K562 (cell line): ENCODE measurements at regions not wholly inside any gene's neighbourhood (a gene's known extent, or its start where the extent isn't known, plus 50 kb on each side); places are given as distances from the start of the nearest gene placed in this dataset.

ENCODE experiments used
- ATAC-seq: fragments of 200-7000 bp; cut with Tn5 transposase; 3 replicates; pipeline ENCODE4 v1.9.1; 2020; ENCODE audit warnings: moderate library complexity
- BruUV-seq: library from RNA; stranded (reverse); fragments of 400-500 nt; replicated peaks from 2 replicates; lab custom pipeline; 2021; lab: Mats Ljungman, UMichigan
- CTCF ChIA-PET: fragments of 300-600 bp; formaldehyde crosslinking; extraction: SDS; loops from one replicate; lab custom pipeline; 2021; ENCODE audit warnings: low intra/inter-chr PET ratio; lab: Yijun Ruan, JAX
- POLR2A ChIA-PET: fragments of 300-600, 350-650 bp; sonication (Branson Sonifier 250); formaldehyde crosslinking; extraction: SDS; loops from one replicate; lab custom pipeline; 2021; ENCODE audit warnings: antibody characterized with exemption, inconsistent platforms; lab: Yijun Ruan, JAX
- DNase-seq, 4 experiments: peaks; one replicate each; pipeline versions ENCODE4 v3.0.0 to v3.0.0-alpha.2; 2011 to 2018; ENCODE audit warnings: low spot score in 3 of 4, mixed read lengths in 3 of 4; ENCODE audit errors: extremely low read depth in 1 of 4
- FAIRE-seq: peaks from 2 replicates; lab custom pipeline; 2011; peaks lifted over from hg19 to GRCh38; lab: Jason Lieb, UNC
- H2AFZ ChIP-seq: 2 replicates; pipeline ENCODE4 v1.6.0; 2011; ENCODE audit warnings: low read depth, low read length, control low read depth, inconsistent platforms
- H3K27ac ChIP-seq: fragments of 200-600 bp; 3 replicates; pipeline ENCODE4 v1.8.0; 2011; ENCODE audit warnings: low read depth, mild to moderate bottlenecking, control low read depth, inconsistent platforms, low read length, moderate library complexity, mixed read lengths; ENCODE audit errors: extremely low read depth
- H3K27me3 ChIP-seq, 2 experiments: fragments of 300-600 bp in 1 of 2; 2 replicates in 1 of 2; 3 replicates in 1 of 2; pipeline versions ENCODE4 v1.6.0 to v1.8.0; 2011; ENCODE audit warnings: inconsistent platforms in 2 of 2, low read length in 2 of 2, mild to moderate bottlenecking in 1 of 2, mixed read lengths in 1 of 2, moderate library complexity in 1 of 2; ENCODE audit not compliant: control insufficient read depth in 2 of 2, insufficient read depth in 2 of 2
- H3K36me3 ChIP-seq: fragments of 300-600 bp; 3 replicates; pipeline ENCODE4 v1.8.0; 2011; ENCODE audit warnings: mild to moderate bottlenecking, low read length, inconsistent platforms; ENCODE audit not compliant: control insufficient read depth, insufficient read depth
- H3K4me1 ChIP-seq, 2 experiments: fragments of 200-600 bp in 1 of 2; replicated peaks in 1 of 2; 2 replicates in 1 of 2; 3 replicates in 1 of 2; pipeline versions ENCODE4 v1.5.1 to v1.8.0; 2011; ENCODE audit warnings: inconsistent platforms in 2 of 2, low read length in 2 of 2, mild to moderate bottlenecking in 1 of 2, mixed read lengths in 1 of 2, moderate library complexity in 1 of 2; ENCODE audit not compliant: control insufficient read depth in 2 of 2, insufficient read depth in 2 of 2
- H3K4me2 ChIP-seq: 2 replicates; pipeline ENCODE4 v1.6.1; 2011; ENCODE audit warnings: low read length, control low read depth, inconsistent platforms, mixed read lengths; ENCODE audit not compliant: insufficient read depth
- H3K4me3 ChIP-seq: fragments of 200-600 bp; sonication (generic), shearing (Covaris generic); 2 replicates; pipeline ENCODE4 v1.5.1; 2016; ENCODE audit warnings: control low read depth, inconsistent platforms
- H3K79me2 ChIP-seq: fragments of 200-600 bp; 3 replicates; pipeline ENCODE4 v1.8.0; 2011; ENCODE audit warnings: low read length, inconsistent platforms; ENCODE audit not compliant: control insufficient read depth, insufficient read depth
- H3K9ac ChIP-seq, 2 experiments: 2 replicates each; pipeline versions ENCODE4 v1.6.0 to v1.6.1; 2011; ENCODE audit warnings: low read depth in 2 of 2, low read length in 2 of 2, control low read depth in 1 of 2, inconsistent platforms in 1 of 2, mild to moderate bottlenecking in 1 of 2, mixed read lengths in 1 of 2; ENCODE audit not compliant: insufficient read depth in 1 of 2
- H3K9me1 ChIP-seq: one replicate; pipeline ENCODE4 v1.6.0; 2011; ENCODE audit warnings: inconsistent platforms, mild to moderate bottlenecking, low read length, moderate library complexity; ENCODE audit not compliant: control insufficient read depth, insufficient read depth
- H3K9me3 ChIP-seq: replicated peaks from 2 replicates; pipeline ENCODE4 v1.5.1; 2011; ENCODE audit warnings: low read depth, low read length, inconsistent platforms; ENCODE audit not compliant: control insufficient read depth, insufficient read depth
- H4K20me1 ChIP-seq: replicated peaks from 2 replicates; pipeline ENCODE4 v1.6.1; 2011; ENCODE audit warnings: low read length, inconsistent platforms, mixed read lengths; ENCODE audit not compliant: control insufficient read depth, insufficient read depth
- DNMT1 ChIP-seq: fragments of 450-650 bp; IDR thresholded peaks from 2 replicates; pipeline ENCODE4 v1.6.1; 2016; ENCODE audit warnings: antibody characterized with exemption, mild to moderate bottlenecking
- ESRRB ChIP-seq: fragments of 250-450 bp; sonication (Bioruptor Pico); IDR thresholded peaks from 2 replicates; pipeline ENCODE4 v1.5.0; 2020; ENCODE audit warnings: mild to moderate bottlenecking, moderate library complexity, borderline replicate concordance
- HDGF ChIP-seq: fragments of 450-650 bp; IDR thresholded peaks from 2 replicates; pipeline ENCODE4 v1.6.1; 2016
- RBFOX2 ChIP-seq: fragments of 200-400 bp; formaldehyde crosslinking; IDR thresholded peaks from 2 replicates; pipeline ENCODE4 v1.6.1; 2017; ENCODE audit warnings: low read depth, mild to moderate bottlenecking, low read length, moderate library complexity
- SETDB1 ChIP-seq: IDR thresholded peaks from one replicate; pipeline ENCODE4 v1.6.1; 2012; ENCODE audit warnings: low read length, control low read depth, inconsistent platforms
- SMARCA5 ChIP-seq: fragments of 450-650 bp; IDR thresholded peaks from 2 replicates; pipeline ENCODE4 v1.6.1; 2016
- TAF1 ChIP-seq: IDR thresholded peaks from 2 replicates; pipeline ENCODE4 v1.6.1; 2011; ENCODE audit warnings: mild to moderate bottlenecking, low read length, moderate library complexity; ENCODE audit not compliant: insufficient read depth, control insufficient read depth, severe bottlenecking; ENCODE audit errors: extremely low read depth
- TEAD2 ChIP-seq: fragments of 450-650 bp; IDR thresholded peaks from 2 replicates; pipeline ENCODE4 v1.6.1; 2016; ENCODE audit warnings: missing genetic modification characterization, control low read depth, missing compliant biosample characterization
- ZNF589 ChIP-seq: fragments of 200-800 bp; sonication (Bioruptor generic); IDR thresholded peaks from 2 replicates; pipeline ENCODE4 v1.6.1; 2016; ENCODE audit warnings: low read depth, missing genetic modification characterization, missing compliant biosample characterization
- ZNF766 ChIP-seq: fragments of 200-800 bp; sonication (Bioruptor generic); conservative IDR thresholded peaks from 2 replicates; pipeline ENCODE4 v1.6.1; 2016; ENCODE audit warnings: missing genetic modification characterization, missing compliant biosample characterization
- WGBS: fragments of 100-300 bp; shearing (Covaris generic); methylation state at CpG from one replicate; pipeline ENCODE4 v1.1.6; 2016; ENCODE audit warnings: low coverage, mixed read lengths; ENCODE audit not compliant: insufficient coverage; ENCODE audit errors: missing lambda C conversion rate; 5-methylcytosine and 5-hydroxymethylcytosine counted together
- in situ Hi-C: fragments of 300-500 bp; cut with MboI; formaldehyde crosslinking; loops from 4 replicates; pipeline ENCODE4 v1.15.0; 2018; ENCODE audit warnings: inconsistent platforms, mixed read lengths
- intact Hi-C: fragments of 100-400 bp; cut with micrococcal nuclease; formaldehyde crosslinking; loops from 2 replicates; pipeline ENCODE4 v1.14.2; 2022
- TF ChIP-seq, protein P1 (sequence below): fragments of 250-450 bp; sonication (Bioruptor Pico); IDR thresholded peaks from 2 replicates; pipeline ENCODE4 v1.5.0; 2021
- TF ChIP-seq, protein P2 (sequence below), 3 experiments: IDR thresholded peaks in 2 of 3; conservative IDR thresholded peaks in 1 of 3; 2 replicates each; pipeline ENCODE4 v1.5.1; 2011 to 2012; ENCODE audit warnings: low read length in 3 of 3, mild to moderate bottlenecking in 3 of 3, control low read depth in 2 of 3, improper control_type of control experiment in 1 of 3, inconsistent platforms in 1 of 3, low read depth in 1 of 3, mixed read lengths in 1 of 3, moderate library complexity in 1 of 3; ENCODE audit not compliant: insufficient read depth in 2 of 3

- H3K27me3 ChIP-seq: no peaks in the 10 kb centered on the region
- no peak overlapping the region for H3K4me3 ChIP-seq
- FAIRE-seq (no peak), DNase-seq (no peak), ATAC-seq (no peak)
- no peaks in the 10 kb centered on the region for H3K36me3 ChIP-seq
- intact Hi-C loops (no loop called here), in situ Hi-C loops (no loop called here)
- no peak overlapping the region for H3K27ac ChIP-seq
- no peaks in the 10 kb centered on the region for H3K4me1 ChIP-seq
- H3K79me2 ChIP-seq: no peaks in the 10 kb centered on the region
- H4K20me1 ChIP-seq: no peaks in the 10 kb centered on the region
- no peak overlapping the region for H3K9ac ChIP-seq
- 0% methylated on average over 4 of the region's 4 CpGs for WGBS
- H3K9me1 ChIP-seq: no peaks in the 10 kb centered on the region
- POLR2A ChIA-PET: interaction anchor here (0.7 kb wide), 1 partner anchor 44 kb away, joined by 4 read pairs; no protein-coding TSS in a partner anchor
- TF ChIP-seq ESRRB (no peak), TEAD2 (tag) (no peak), TAF1 (no peak), ZNF589 (CRISPR knock-in tag) (no peak), DNMT1 (no peak), HDGF (no peak), SMARCA5 (no peak), SETDB1 (no peak), ZNF766 (no peak), RBFOX2 (no peak)
- TF ChIP-seq, protein P1, sequence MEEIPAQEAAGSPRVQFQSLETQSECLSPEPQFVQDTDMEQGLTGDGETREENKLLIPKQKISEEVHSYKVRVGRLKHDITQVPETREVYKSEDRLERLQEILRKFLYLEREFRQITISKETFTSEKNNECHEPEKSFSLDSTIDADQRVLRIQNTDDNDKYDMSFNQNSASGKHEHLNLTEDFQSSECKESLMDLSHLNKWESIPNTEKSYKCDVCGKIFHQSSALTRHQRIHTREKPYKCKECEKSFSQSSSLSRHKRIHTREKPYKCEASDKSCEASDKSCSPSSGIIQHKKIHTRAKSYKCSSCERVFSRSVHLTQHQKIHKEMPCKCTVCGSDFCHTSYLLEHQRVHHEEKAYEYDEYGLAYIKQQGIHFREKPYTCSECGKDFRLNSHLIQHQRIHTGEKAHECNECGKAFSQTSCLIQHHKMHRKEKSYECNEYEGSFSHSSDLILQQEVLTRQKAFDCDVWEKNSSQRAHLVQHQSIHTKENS: no peak
- TF ChIP-seq, protein P2, sequence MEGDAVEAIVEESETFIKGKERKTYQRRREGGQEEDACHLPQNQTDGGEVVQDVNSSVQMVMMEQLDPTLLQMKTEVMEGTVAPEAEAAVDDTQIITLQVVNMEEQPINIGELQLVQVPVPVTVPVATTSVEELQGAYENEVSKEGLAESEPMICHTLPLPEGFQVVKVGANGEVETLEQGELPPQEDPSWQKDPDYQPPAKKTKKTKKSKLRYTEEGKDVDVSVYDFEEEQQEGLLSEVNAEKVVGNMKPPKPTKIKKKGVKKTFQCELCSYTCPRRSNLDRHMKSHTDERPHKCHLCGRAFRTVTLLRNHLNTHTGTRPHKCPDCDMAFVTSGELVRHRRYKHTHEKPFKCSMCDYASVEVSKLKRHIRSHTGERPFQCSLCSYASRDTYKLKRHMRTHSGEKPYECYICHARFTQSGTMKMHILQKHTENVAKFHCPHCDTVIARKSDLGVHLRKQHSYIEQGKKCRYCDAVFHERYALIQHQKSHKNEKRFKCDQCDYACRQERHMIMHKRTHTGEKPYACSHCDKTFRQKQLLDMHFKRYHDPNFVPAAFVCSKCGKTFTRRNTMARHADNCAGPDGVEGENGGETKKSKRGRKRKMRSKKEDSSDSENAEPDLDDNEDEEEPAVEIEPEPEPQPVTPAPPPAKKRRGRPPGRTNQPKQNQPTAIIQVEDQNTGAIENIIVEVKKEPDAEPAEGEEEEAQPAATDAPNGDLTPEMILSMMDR (IDR thresholded peaks at IDR 0.05 in 2 of 3, conservative IDR thresholded peaks at IDR 0.05 in 1 of 3; ENCODE audit: insufficient read depth in 2 of 3, low read depth in 1 of 3, low read length in 3 of 3): no peak
- H3K4me2 ChIP-seq: no peak overlapping the region
- H3K9me3 ChIP-seq: no peaks in the 10 kb centered on the region
- no peak overlapping the region for H2AFZ ChIP-seq
- CTCF ChIA-PET: interaction anchor here (0.5 kb wide), 1 partner anchor 14 kb away, joined by 3 read pairs; no protein-coding TSS in a partner anchor
- no TSS peak for BruUV-seq
These were observed 418.1 kb downstream of the MTX2 start for GRCh38 chr2:176687342-176687741.
